ENCODE measurements at regions not wholly inside any gene's neighbourhood (a gene's known extent, or its start where the extent isn't known, plus 50 kb on each side); places are given as distances from the start of the nearest gene placed in this dataset.
"Not testable (repeated sequence)": the region's sequence is repeated elsewhere in the genome, so short reads cannot be mapped to it uniquely, and the experiment has no call there.

DNA sequence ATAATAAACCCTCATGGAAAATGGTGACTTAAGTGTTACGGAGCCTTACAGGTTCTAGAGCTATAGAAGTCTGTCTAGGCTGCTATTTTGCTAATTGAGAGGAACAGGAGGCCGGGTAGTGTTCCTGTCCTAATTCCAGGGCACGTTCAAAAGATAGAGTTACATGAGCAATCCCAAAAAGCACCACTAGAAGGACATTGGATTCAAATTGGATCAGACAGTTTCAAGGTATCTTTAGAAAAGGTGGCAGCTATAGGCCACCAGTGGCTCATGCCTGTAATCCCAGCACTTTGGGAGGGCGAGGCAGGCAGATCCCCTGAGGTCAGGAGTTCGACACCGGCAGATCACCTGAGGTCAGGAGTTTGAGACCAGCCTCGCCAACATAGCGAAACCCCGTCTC is 458.8 kb downstream of the TMEM232 start:
- Histone ChIP-seq H3K9me3 (ENCODE audit: control insufficient read depth in 2 of 2, low read length in 2 of 2) (no peaks in the 10 kb centered on the region), H3K4me3 (ENCODE audit: low read depth, low read length) (no peak overlapping the region), H3K4me1 (ENCODE audit: control insufficient read depth, insufficient read depth, low read length, poor library complexity, severe bottlenecking) (no peaks in the 10 kb centered on the region), H3K27ac (ENCODE audit: insufficient read depth, low read length, poor library complexity, severe bottlenecking) (no peak overlapping the region), H3K27me3 (ENCODE audit: control insufficient read depth, insufficient read depth, low read length) (no peaks in the 10 kb centered on the region), H3K36me3 (ENCODE audit: control insufficient read depth, insufficient read depth, low read length) (no peaks in the 10 kb centered on the region)
- DNase-seq (no peak), ATAC-seq (ENCODE audit: low read depth in 2 of 2) (no peak)
- no peak overlapping the region for H3K27ac Mint-ChIP-seq
- H3K4me1 Mint-ChIP-seq, result peaks cover 0 to 4% (median 0%) of the 10 kb centered on the region in 4 donors
- H3K36me3 Mint-ChIP-seq, result no peaks in the 10 kb centered on the region
- peaks cover 4% of the 10 kb centered on the region for H3K27me3 Mint-ChIP-seq
- H3K4me3 Mint-ChIP-seq, result no peak overlapping the region
- H3K9me3 Mint-ChIP-seq, result peaks cover 0 to 1% (median 0%) of the 10 kb centered on the region in 7 donors

DNA sequence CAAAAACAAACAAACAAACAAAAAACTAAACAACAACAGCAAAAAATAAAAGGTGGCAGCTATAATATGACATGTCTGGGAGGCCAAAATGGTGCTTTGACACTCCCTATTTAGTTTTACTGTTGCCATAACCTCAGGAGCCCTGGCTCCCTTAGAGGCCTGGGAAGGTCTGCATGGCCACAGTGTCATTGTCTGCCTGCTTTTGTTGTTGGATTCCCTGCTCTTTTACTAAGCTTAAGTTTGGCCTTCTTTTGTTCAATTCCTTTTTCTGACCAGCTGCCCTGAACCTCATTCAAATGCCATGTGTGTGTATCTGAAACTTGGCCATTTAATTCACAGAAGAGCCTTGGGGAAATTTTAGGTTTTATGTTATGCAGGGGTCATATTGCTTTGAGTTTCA is 458.2 kb downstream of the TMEM232 start:
- Mint-ChIP-seq H3K9me3 (peaks cover 0 to 2% (median 0%) of the 10 kb centered on the region in 7 donors), H3K27me3 (peaks cover 4% of the 10 kb centered on the region), H3K4me3 (no peak overlapping the region), H3K36me3 (no peaks in the 10 kb centered on the region), H3K27ac (no peak overlapping the region), H3K4me1 (peaks cover 0 to 4% (median 0%) of the 10 kb centered on the region in 4 donors)
- DNase-seq (no peak), ATAC-seq (ENCODE audit: low read depth in 2 of 2) (no peak)
- Histone ChIP-seq H3K27ac (ENCODE audit: insufficient read depth, low read length, poor library complexity, severe bottlenecking) (no peak overlapping the region), H3K4me3 (ENCODE audit: low read depth, low read length) (no peak overlapping the region), H3K36me3 (ENCODE audit: control insufficient read depth, insufficient read depth, low read length) (no peaks in the 10 kb centered on the region), H3K4me1 (ENCODE audit: control insufficient read depth, insufficient read depth, low read length, poor library complexity, severe bottlenecking) (no peaks in the 10 kb centered on the region), H3K27me3 (ENCODE audit: control insufficient read depth, insufficient read depth, low read length) (no peaks in the 10 kb centered on the region), H3K9me3 (ENCODE audit: control insufficient read depth in 2 of 2, low read length in 2 of 2) (no peaks in the 10 kb centered on the region)

DNA sequence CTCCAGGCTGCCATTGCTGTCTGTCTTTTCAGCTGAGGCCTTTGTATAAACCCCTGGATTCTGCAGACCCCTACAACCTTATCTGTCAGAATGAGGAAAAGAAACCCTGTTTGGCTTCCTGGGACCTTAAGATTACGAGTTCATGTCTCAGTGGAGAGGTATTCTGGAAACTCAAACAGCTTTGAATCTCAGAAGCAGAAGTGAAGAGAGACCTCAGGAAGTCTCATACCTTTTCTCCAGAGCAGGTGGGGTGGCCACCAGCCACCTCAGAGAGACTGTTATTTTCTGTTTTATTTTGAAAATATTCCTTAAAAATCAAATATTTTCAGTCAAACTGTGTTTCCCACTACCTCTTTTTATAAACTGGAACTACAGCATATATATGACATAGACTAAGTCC is 457.5 kb downstream of the TMEM232 start:
- Mint-ChIP-seq H3K9me3 (peaks cover 0 to 3% (median 0%) of the 10 kb centered on the region in 7 donors), H3K36me3 (no peaks in the 10 kb centered on the region), H3K4me1 (peaks cover 0 to 4% (median 0%) of the 10 kb centered on the region in 4 donors), H3K27me3 (peaks cover 4% of the 10 kb centered on the region), H3K27ac (no peak overlapping the region), H3K4me3 (no peak overlapping the region)
- no peaks in the 10 kb centered on the region for H3K4me1 ChIP-seq (ENCODE audit: control insufficient read depth, insufficient read depth, low read length, poor library complexity, severe bottlenecking)
- no peak overlapping the region for H3K4me3 ChIP-seq (ENCODE audit: low read depth, low read length)
- DNase-seq (no peak), ATAC-seq (ENCODE audit: low read depth in 2 of 2) (no peak)
- H3K27me3 ChIP-seq (ENCODE audit: control insufficient read depth, insufficient read depth, low read length), result no peaks in the 10 kb centered on the region
- no peak overlapping the region for H3K27ac ChIP-seq (ENCODE audit: insufficient read depth, low read length, poor library complexity, severe bottlenecking)
- no peaks in the 10 kb centered on the region for H3K36me3 ChIP-seq (ENCODE audit: control insufficient read depth, insufficient read depth, low read length)
- no peaks in the 10 kb centered on the region for H3K9me3 ChIP-seq (ENCODE audit: control insufficient read depth in 2 of 2, low read length in 2 of 2)

DNA sequence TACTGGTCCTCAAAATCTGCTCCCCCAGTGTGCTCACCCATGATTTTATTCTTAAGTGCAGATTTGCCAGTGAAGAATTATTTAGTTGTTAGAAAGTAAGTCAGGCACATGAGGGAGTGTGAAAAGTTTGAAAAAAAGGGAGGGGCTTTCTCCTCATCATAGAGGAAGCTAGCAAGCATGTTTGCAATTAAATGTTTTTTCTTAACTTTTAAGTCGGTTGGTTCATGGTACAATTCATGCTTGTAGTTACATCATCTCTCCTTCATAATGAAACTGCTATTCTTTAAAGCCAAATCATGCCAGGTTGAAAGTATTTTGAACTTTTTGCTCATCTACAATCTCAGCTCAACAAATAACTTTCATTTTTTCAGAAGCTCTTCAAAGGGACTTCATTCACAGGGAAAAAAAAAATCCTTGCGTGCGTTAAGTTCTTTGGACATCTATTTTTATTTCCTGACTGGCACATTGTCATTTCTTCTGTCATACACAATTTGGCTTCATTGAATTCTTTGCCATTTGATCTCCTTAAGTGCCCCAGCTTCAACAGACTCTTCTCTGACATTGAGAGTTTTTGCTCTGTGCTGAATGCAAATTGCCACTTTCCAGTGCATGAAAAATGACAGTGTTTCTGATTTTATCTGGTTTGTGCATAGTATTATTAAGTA is 456.9 kb downstream of the TMEM232 start:
- H3K36me3 Mint-ChIP-seq, result no peaks in the 10 kb centered on the region
- DNase-seq (no peak), ATAC-seq (ENCODE audit: low read depth in 2 of 2) (no peak)
- Histone ChIP-seq H3K4me3 (ENCODE audit: low read depth, low read length) (no peak overlapping the region), H3K36me3 (ENCODE audit: control insufficient read depth, insufficient read depth, low read length) (no peaks in the 10 kb centered on the region), H3K27ac (ENCODE audit: insufficient read depth, low read length, poor library complexity, severe bottlenecking) (no peak overlapping the region), H3K4me1 (ENCODE audit: control insufficient read depth, insufficient read depth, low read length, poor library complexity, severe bottlenecking) (no peaks in the 10 kb centered on the region), H3K27me3 (ENCODE audit: control insufficient read depth, insufficient read depth, low read length) (no peaks in the 10 kb centered on the region), H3K9me3 (ENCODE audit: control insufficient read depth in 2 of 2, low read length in 2 of 2) (no peaks in the 10 kb centered on the region)
- peaks cover 0 to 3% (median 0%) of the 10 kb centered on the region in 7 donors for H3K9me3 Mint-ChIP-seq
- peaks cover 0 to 4% (median 0%) of the 10 kb centered on the region in 4 donors for H3K4me1 Mint-ChIP-seq
- peaks cover 4% of the 10 kb centered on the region for H3K27me3 Mint-ChIP-seq
- H3K27ac Mint-ChIP-seq, result no peak overlapping the region
- H3K4me3 Mint-ChIP-seq, result no peak overlapping the region

DNA sequence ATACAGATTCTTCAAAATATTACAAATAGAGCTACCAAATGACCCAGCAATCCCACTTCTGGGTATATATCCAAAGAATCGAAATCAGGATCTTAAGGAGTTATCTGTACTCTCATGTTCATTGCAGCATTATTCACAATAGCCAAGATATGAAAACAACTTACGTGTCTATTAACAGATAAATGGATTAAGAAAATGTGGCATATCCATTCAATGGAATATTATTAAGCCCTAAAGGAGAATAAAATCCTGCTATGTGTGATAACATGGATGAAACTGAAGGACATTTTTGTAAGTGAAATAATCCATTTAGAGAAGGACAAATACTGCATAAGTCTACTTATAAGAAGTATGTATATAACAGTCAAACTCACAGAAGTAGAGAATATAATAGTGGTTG is 450.6 kb downstream of the TMEM232 start:
- DNase-seq (no peak), ATAC-seq (ENCODE audit: low read depth in 2 of 2) (no peak)
- H3K27ac ChIP-seq (ENCODE audit: insufficient read depth, low read length, poor library complexity, severe bottlenecking), result no peak overlapping the region
- no peak overlapping the region for H3K4me3 Mint-ChIP-seq
- H3K4me3 ChIP-seq (ENCODE audit: low read depth, low read length), result no peak overlapping the region
- H3K9me3 ChIP-seq (ENCODE audit: control insufficient read depth in 2 of 2, low read length in 2 of 2), result no peaks in the 10 kb centered on the region
- no peaks in the 10 kb centered on the region for H3K27me3 Mint-ChIP-seq
- no peaks in the 10 kb centered on the region for H3K36me3 ChIP-seq (ENCODE audit: control insufficient read depth, insufficient read depth, low read length)
- H3K36me3 Mint-ChIP-seq, result no peaks in the 10 kb centered on the region
- H3K9me3 Mint-ChIP-seq, result peaks cover 1 to 20% (median 5%) of the 10 kb centered on the region in 7 donors
- no peak overlapping the region for H3K27ac Mint-ChIP-seq
- no peaks in the 10 kb centered on the region for H3K27me3 ChIP-seq (ENCODE audit: control insufficient read depth, insufficient read depth, low read length)
- H3K4me1 Mint-ChIP-seq, result no peaks in the 10 kb centered on the region
- no peaks in the 10 kb centered on the region for H3K4me1 ChIP-seq (ENCODE audit: control insufficient read depth, insufficient read depth, low read length, poor library complexity, severe bottlenecking)

DNA sequence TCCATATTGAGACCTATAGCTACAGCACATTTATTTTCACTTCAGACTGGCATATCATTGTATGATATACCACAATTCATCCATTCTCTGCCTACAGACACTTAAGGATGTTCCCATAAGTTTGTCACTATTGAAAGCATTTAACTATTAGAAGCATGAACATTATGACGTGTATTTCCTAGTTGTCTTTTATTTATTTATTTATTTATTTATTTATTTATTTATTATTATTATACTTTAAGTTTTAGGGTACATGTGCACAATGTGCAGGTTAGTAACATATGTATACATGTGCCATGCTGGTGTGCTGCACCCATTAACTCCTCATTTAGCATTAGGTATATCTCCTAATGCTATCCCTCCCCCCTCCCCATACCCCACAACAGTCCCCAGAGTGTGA is 448.0 kb downstream of the TMEM232 start:
- peaks cover 2 to 40% (median 5%) of the 10 kb centered on the region in 7 donors for H3K9me3 Mint-ChIP-seq
- H3K9me3 ChIP-seq (ENCODE audit: control insufficient read depth in 2 of 2, low read length in 2 of 2); H3K4me1 Mint-ChIP-seq; H3K4me3 Mint-ChIP-seq; H3K27ac Mint-ChIP-seq; H3K4me1 ChIP-seq (ENCODE audit: control insufficient read depth, insufficient read depth, low read length, poor library complexity, severe bottlenecking); H3K27me3 ChIP-seq (ENCODE audit: control insufficient read depth, insufficient read depth, low read length); H3K4me3 ChIP-seq (ENCODE audit: low read depth, low read length); H3K27ac ChIP-seq (ENCODE audit: insufficient read depth, low read length, poor library complexity, severe bottlenecking); H3K36me3 Mint-ChIP-seq; ATAC-seq (ENCODE audit: low read depth in 2 of 2); H3K36me3 ChIP-seq (ENCODE audit: control insufficient read depth, insufficient read depth, low read length); DNase-seq; H3K27me3 Mint-ChIP-seq: not testable (repeated sequence)

DNA sequence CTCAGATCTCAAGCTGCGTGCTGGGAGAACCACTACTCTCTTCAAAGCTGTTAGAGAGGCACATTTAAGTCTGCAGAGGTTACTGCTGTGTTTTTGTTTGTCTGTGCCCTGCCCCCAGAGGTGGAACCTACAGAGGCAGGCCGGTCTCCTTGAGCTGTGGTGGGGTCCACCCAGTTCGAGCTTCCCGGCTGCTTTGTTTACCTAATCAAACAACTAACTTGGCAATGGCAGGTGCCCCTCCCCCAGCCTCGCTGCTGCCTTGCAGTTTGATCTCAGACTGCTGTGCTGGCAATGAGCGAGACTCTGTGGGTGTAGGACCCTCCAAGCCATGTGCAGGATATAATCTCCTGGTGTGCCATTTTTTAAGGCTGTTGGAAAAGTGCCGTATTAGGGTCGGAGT is 442.4 kb downstream of the TMEM232 start:
- H3K4me1 Mint-ChIP-seq; H3K27me3 Mint-ChIP-seq; H3K4me3 Mint-ChIP-seq; H3K36me3 ChIP-seq (ENCODE audit: control insufficient read depth, insufficient read depth, low read length); H3K36me3 Mint-ChIP-seq; ATAC-seq (ENCODE audit: low read depth in 2 of 2); DNase-seq; H3K27ac ChIP-seq (ENCODE audit: insufficient read depth, low read length, poor library complexity, severe bottlenecking); H3K9me3 ChIP-seq (ENCODE audit: control insufficient read depth in 2 of 2, low read length in 2 of 2); H3K27ac Mint-ChIP-seq; H3K4me1 ChIP-seq (ENCODE audit: control insufficient read depth, insufficient read depth, low read length, poor library complexity, severe bottlenecking); H3K4me3 ChIP-seq (ENCODE audit: low read depth, low read length); H3K27me3 ChIP-seq (ENCODE audit: control insufficient read depth, insufficient read depth, low read length): not testable (repeated sequence)
- peaks cover 0 to 42% (median 7%) of the 10 kb centered on the region in 7 donors for H3K9me3 Mint-ChIP-seq

DNA sequence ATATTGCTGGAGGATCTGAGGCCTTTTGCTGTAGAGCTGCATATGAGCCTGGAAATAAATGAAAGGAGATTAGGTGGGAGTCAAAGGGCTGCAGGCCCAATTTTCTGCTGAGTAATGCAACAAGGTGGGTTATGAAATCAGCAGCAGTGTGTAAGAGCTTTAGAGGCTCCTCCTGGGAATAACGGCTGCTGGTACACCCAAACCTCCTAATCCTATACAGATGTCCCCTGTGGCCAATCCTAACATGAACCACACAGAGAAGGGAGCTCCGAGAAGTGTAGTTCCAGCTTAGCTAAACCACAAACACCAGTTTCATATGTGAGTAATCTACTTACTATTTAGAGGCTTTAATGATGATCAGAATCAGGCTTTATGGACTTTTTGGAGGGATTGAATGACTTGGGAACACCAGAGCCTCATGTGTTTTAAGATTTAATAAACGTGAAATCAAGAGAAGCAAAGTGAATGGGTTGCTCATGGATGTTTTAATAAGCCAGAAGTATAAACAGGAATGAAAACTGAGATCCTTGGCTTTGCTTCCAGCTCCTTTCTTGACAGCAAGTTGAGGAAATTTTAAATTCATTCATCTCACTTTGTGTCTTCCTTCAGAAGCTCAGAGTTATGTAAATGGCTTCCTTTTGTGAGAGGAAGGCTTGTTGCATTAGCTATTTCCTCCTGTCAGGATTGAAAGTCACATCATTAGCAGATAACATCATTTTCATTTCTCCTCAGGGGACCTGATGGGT is 437.5 kb downstream of the TMEM232 start:
- DNase-seq (no peak), ATAC-seq (ENCODE audit: low read depth in 2 of 2) (no peak)
- no peaks in the 10 kb centered on the region for H3K4me1 Mint-ChIP-seq
- Histone ChIP-seq H3K4me1 (ENCODE audit: control insufficient read depth, insufficient read depth, low read length, poor library complexity, severe bottlenecking) (no peaks in the 10 kb centered on the region), H3K27ac (ENCODE audit: insufficient read depth, low read length, poor library complexity, severe bottlenecking) (no peak overlapping the region), H3K4me3 (ENCODE audit: low read depth, low read length) (no peak overlapping the region), H3K27me3 (ENCODE audit: control insufficient read depth, insufficient read depth, low read length) (no peaks in the 10 kb centered on the region), H3K36me3 (ENCODE audit: control insufficient read depth, insufficient read depth, low read length) (no peaks in the 10 kb centered on the region), H3K9me3 (ENCODE audit: control insufficient read depth in 2 of 2, low read length in 2 of 2) (no peaks in the 10 kb centered on the region)
- no peaks in the 10 kb centered on the region for H3K27me3 Mint-ChIP-seq
- H3K4me3 Mint-ChIP-seq, result no peak overlapping the region
- H3K9me3 Mint-ChIP-seq, result peaks cover 0 to 10% (median 3%) of the 10 kb centered on the region in 7 donors
- H3K36me3 Mint-ChIP-seq, result no peaks in the 10 kb centered on the region
- H3K27ac Mint-ChIP-seq, result no peak overlapping the region

Data from CD4-positive, CD25-positive, alpha-beta regulatory T cell (primary cell).